ENCODE measurements at regions not wholly inside any gene's neighbourhood (a gene's known extent, or its start where the extent isn't known, plus 50 kb on each side); places are given as distances from the start of the nearest gene placed in this dataset.

- H3K4me3 ChIP-seq, result no peak overlapping the region
- TF ChIP-seq CTCF (IDR thresholded peaks at IDR 0.05) (no peak), POLR2A (IDR thresholded peaks at IDR 0.05) (no peak)
- H3K27ac ChIP-seq, result no peak overlapping the region
- WGBS, 2 donors, result 61 to 64% methylated on average over 2 of the region's 2 CpGs
- no peaks in the 10 kb centered on the region for H3K36me3 ChIP-seq (ENCODE audit: low read depth, missing control alignments)
- no peaks in the 10 kb centered on the region for H3K27me3 ChIP-seq
- H3K9me3 ChIP-seq, result no peaks in the 10 kb centered on the region
- no peaks in the 10 kb centered on the region for H3K4me1 ChIP-seq
- intact Hi-C loops (cut with DNase I; ENCODE audit: low total_unique reads), result no loop called here
- no peak for DNase-seq
Observed at GRCh38 chr2:80889009-80889408, 584.5 kb upstream of the LRRTM1 start.

- intact Hi-C loops (cut with DNase I; ENCODE audit: low total_unique reads), result no loop called here
- Histone ChIP-seq H3K36me3 (ENCODE audit: low read depth, missing control alignments) (no peaks in the 10 kb centered on the region), H3K9me3 (no peaks in the 10 kb centered on the region), H3K27me3 (no peaks in the 10 kb centered on the region), H3K27ac (no peak overlapping the region), H3K4me3 (no peak overlapping the region), H3K4me1 (no peaks in the 10 kb centered on the region)
- TF ChIP-seq CTCF (IDR thresholded peaks at IDR 0.05), result no peak
- no peak for TF ChIP-seq POLR2A (IDR thresholded peaks at IDR 0.05)
- DNase-seq, result no peak
- WGBS, 2 donors, result 53 to 70% methylated on average over 2 of the region's 2 CpGs
Observed at GRCh38 chr2:80887841-80888378, 583.4 kb upstream of the LRRTM1 start.

- Histone ChIP-seq H3K4me3 (no peak overlapping the region), H3K9me3 (no peaks in the 10 kb centered on the region), H3K4me1 (no peaks in the 10 kb centered on the region), H3K27me3 (no peaks in the 10 kb centered on the region), H3K27ac (no peak overlapping the region), H3K36me3 (ENCODE audit: low read depth, missing control alignments) (no peaks in the 10 kb centered on the region)
- DNase-seq, result no peak
- 81 to 89% methylated on average over 2 of the region's 2 CpGs for WGBS, 2 donors
- intact Hi-C loops (cut with DNase I; ENCODE audit: low total_unique reads), result no loop called here
- TF ChIP-seq CTCF (IDR thresholded peaks at IDR 0.05) (no peak), POLR2A (IDR thresholded peaks at IDR 0.05) (no peak)
Observed at GRCh38 chr2:80874374-80874773, 569.8 kb upstream of the LRRTM1 start.

GRCh38 chr2:80869858-80870438 lies 565.4 kb upstream of the LRRTM1 start:
- Histone ChIP-seq H3K4me1 (no peaks in the 10 kb centered on the region), H3K27ac (no peak overlapping the region), H3K4me3 (no peak overlapping the region), H3K27me3 (no peaks in the 10 kb centered on the region), H3K9me3 (no peaks in the 10 kb centered on the region), H3K36me3 (ENCODE audit: low read depth, missing control alignments) (no peaks in the 10 kb centered on the region)
- intact Hi-C loops (cut with DNase I; ENCODE audit: low total_unique reads), result no loop called here
- WGBS, 2 donors, result 83 to 84% methylated on average over 7 of the region's 7 CpGs
- TF ChIP-seq POLR2A (IDR thresholded peaks at IDR 0.05) (no peak), CTCF (IDR thresholded peaks at IDR 0.05) (no peak)
- DNase-seq, result no peak

GRCh38 chr2:80863147-80863714 lies 558.7 kb upstream of the LRRTM1 start:
- no peaks in the 10 kb centered on the region for H3K36me3 ChIP-seq (ENCODE audit: low read depth, missing control alignments)
- no peaks in the 10 kb centered on the region for H3K9me3 ChIP-seq
- H3K27me3 ChIP-seq, result no peaks in the 10 kb centered on the region
- intact Hi-C loops (cut with DNase I; ENCODE audit: low total_unique reads), result no loop called here
- no peak for DNase-seq
- no peak overlapping the region for H3K27ac ChIP-seq
- TF ChIP-seq CTCF (IDR thresholded peaks at IDR 0.05) (no peak), POLR2A (IDR thresholded peaks at IDR 0.05) (no peak)
- 82 to 100% methylated on average over 4 of the region's 4 CpGs for WGBS, 2 donors
- no peaks in the 10 kb centered on the region for H3K4me1 ChIP-seq
- H3K4me3 ChIP-seq, result no peak overlapping the region

Data from testis (tissue), 2 donors.